Left renal cortex interstitium (tissue), 4 donors: ENCODE measurements at regions not wholly inside any gene's neighbourhood (a gene's known extent, or its start where the extent isn't known, plus 50 kb on each side); places are given as distances from the start of the nearest gene placed in this dataset.
"Not testable (repeated sequence)": the region's sequence is repeated elsewhere in the genome, so short reads cannot be mapped to it uniquely, and the experiment has no call there.

Experiments used
- DNase-seq, 4 donors: peaks; one replicate each; pipeline ENCODE4 v3.0.0-alpha.2; 2013; ENCODE audit warnings: low read depth in 4 of 4, low spot score in 2 of 4, missing footprints in 1 of 4

- DNase-seq, result no peak
Observed at GRCh38 chr9:102038006-102038405, 299.6 kb upstream of the GRIN3A start.

GRCh38 chr9:102035929-102036328, 297.5 kb upstream of the GRIN3A start:
- no peak for DNase-seq

DNA sequence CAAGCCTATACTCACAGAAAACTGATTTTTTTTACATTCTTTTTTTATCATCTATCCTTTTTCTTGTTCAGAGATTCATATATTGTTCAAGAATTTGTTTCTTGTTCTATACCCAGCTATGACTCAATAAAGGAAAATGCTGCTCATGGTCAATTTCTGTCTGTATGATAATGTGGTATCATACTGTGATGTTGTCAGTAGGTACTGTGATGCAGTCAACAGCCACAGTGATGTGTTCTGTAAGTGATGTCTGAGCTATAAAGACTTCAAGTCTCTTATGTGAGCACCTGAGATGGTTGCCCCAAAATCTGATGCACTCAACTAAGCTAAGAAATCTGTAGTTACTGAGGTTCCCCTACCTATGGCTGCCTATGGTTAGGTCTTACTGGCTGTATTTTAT, 294.2 kb upstream of the GRIN3A start:
- DNase-seq, result no peak

DNA sequence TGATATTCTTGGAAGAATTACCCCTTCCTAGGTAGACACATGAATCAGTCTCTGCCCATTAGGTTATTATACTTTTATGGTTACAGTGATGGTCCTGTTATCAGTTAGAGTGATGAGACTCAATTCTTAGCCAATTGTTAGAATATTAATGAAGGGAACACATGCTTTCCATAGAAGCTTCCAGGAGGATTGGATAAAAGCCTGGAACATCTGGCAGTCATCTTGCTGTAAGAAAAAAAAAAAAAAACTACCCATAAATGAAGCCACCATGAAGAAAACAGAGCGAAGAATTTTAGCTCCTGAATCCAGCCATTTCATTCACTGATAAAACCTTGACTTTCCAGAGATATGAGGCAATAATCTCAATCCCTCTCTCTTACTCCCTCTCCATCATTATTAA, 262.5 kb upstream of the GRIN3A start:
- DNase-seq, result no peak

- peak in 1 of 4 donors; percentile 19 for DNase-seq
Observed at GRCh38 chr9:101999441-101999840, 261.0 kb upstream of the GRIN3A start.

DNA sequence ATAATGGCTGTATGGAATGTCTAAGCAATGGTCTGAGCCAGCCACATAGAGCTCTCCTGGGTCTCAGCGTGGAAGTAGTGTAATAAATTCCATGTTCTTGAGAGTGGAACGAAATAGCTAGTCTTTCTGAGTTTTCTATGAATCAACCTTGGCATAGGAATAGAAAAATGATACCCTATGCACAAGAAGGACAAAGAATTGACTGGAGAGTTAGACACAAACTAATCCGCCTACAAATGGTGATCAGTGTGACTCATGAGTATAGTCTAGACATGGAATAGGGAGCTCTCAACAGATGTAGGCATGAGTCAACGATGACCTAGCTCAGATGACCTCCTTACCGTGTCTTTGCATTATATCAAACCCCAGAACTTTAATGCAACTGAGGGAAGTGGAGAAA, 256.8 kb upstream of the GRIN3A start:
- DNase-seq, result no peak

DNA sequence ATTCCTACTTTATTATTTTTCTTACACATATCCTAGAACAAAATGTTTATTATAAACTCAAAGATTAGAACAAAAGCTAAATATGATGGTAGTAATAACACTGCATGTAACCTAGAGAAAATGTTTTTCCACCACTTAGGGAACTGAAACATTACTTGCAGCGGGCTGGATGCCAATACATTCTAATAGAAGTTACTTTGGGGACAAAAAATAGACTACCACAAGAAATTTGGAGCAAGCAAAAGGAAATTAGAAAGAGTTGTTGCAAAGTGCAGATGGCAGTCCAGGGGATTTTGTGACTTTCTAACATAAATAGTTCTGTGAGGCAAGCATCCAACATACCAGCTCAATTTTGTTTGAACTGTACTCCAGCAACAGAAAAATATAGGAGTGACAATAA, 255.3 kb upstream of the GRIN3A start:
- DNase-seq, result no peak

GRCh38 chr9:101991926-101992325, 253.5 kb upstream of the GRIN3A start:
- DNase-seq, result no peak

DNA sequence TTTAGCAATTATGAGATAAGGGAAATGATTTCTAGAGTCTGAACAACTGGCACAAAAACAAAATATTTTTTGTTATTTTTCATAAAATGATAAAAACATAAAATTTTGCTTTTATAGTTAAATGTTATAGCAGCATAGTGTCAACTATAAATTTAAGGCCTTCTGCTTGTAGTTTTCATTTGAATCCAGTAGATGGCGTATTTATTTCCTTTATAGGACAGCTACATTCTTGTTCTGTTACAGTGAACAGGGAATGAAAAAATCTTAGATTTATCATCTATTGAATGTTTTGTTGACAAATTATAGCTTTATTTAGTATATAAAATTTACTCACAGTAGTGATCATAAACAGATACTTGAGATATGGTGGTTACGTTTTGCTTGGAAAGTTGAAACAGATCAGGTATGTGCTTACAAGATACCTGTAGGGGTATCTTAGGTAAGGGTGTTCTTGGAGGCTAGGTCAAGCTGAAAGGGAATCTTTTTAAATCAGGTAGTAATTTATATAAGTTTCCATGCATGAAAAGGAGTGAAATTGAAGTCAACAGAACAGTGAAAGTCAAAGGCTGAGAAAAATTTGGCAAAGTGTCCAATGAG, 239.3 kb upstream of the GRIN3A start:
- peak in 1 of 4 donors; percentile 10 for DNase-seq

DNA sequence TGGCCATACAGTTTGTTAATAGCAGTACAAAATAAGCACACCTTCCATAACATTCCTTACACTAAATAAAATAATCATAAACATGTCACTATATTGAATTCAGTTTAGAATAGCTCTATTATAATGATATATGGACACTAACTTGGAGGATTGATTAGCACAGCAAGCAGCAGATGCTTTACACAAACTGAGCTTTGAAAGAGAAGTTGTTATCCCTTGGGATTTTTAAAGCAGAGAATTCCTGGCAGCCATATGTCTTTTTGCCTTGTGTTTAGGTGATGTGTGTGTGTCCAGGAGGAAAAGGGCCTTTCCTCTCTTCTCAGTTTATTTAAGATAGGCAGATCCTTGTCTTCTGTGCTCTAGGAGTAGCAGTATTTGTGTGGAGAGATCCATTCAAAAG, 232.2 kb upstream of the GRIN3A start:
- DNase-seq, result no peak

DNA sequence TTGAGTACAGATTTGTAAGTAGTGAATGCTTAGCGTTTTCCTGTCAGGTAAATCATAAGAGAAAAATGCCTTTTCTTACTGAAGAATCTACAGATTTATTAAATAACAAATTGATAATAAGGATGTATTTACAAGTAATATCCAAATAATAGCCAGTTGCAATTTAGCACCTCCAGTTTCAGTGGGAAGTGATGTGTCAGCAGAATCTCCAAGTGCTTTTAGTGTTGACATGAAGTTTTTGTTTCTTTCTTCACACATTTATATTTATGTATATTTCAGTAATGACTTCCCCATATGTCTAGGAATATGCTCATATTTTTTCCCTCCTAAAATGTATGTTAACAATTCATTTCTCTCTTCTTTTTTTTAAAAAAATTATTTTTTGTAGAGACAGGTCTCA, 229.9 kb upstream of the GRIN3A start:
- DNase-seq, result no peak

DNA sequence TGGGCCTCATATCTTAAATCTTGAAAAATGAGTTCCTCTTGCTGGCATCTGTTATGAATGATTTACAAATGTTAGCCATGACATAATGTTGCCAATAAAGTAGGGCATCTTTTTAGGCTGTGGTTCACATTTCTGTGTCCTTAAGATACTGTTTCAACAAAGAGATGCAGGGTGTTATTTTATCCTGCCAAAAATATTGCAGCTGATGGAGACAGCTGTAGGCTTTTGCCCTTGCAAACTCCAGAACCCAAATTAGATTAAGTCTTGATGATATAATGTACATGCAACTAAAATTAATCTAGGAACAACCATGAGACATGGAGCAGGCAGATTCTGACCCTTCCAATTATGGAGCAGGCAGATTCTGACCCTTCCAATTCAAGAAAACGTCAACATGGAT, 228.2 kb upstream of the GRIN3A start:
- DNase-seq, result no peak

DNA sequence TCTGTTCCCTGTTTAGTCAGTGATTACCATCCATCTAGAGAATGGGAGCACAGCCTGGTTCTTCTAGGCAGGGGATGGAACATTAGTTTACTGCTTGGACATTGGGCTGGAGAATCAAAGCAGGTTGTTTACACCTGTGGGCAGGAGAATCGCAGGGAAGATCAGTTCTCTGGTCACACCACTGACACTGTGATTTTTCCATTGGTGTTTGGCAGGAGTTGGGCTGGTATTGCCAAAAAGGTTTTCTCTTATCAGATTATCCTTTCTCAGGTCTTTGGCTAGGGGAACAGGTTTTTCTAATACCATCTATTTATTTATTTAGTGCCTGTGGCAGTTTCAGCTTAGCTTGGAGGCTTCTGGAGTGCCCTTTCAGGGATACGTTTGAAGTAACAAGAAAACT, 219.3 kb upstream of the GRIN3A start:
- DNase-seq, result no peak

- DNase-seq, result no peak
Observed at GRCh38 chr9:101951598-101951997, 213.2 kb upstream of the GRIN3A start.

GRCh38 chr9:101931756-101932155, 193.3 kb upstream of the GRIN3A start:
- DNase-seq, result no peak

DNA sequence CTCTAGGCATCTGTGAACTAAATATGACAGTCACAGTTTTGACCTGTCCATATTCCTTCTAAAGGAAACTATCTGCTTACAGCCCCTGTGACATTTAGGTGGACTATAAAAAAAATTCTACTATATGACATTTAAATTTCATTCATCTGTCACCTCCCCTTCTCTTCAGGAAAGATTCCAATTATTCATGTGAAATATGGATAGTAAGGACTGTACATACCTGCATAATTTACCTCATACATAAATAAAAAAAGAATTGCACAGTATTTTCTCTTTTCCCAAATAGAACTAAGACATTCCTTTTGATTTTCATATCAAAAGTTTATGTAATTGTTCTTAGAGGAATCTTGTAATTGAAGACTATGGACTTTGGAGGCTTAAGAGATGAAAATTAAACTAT, 192.3 kb upstream of the GRIN3A start:
- DNase-seq, result no peak

- DNase-seq, result no peak
Observed at GRCh38 chr9:101925498-101925897, 187.1 kb upstream of the GRIN3A start.

GRCh38 chr9:101923451-101923850, 185.0 kb upstream of the GRIN3A start:
- no peak for DNase-seq

DNA sequence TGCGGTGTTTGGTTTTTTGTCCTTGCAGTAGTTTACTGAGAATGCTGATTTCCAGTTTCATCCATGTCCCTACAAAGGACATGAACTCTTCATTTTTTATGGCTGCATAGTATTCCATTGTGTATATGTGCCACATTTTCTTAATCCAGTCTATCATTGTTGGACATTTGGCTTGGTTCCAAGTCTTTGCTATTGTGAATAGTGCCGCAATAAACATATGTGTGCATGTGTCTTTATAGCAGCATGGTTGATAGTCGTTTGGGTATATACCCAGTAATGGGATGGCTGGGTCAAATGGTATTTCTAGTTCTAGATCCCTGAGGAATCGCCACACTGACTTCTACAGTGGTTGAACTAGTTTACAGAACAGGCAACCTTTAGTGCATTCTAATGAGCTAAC, 178.5 kb upstream of the GRIN3A start:
- not testable (repeated sequence) for DNase-seq

DNA sequence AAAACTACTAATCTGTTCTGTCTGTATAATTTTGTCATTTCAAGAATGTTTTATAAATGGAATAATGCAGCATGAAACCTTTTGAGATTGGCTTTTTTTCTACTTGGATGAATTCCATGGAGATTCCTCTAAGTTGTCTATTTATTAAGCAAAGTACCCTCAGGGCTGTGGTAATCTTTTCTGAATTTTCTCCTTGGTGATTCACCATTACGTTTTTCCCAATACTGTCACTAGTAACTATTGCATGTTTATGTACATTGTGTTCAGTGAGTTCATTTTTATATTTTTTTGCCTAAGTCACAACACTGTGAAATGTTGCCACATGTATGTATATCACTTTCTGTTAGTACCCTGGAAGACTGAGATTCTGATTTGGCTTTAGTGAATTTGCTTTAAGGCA, 177.0 kb upstream of the GRIN3A start:
- DNase-seq, result no peak

DNA sequence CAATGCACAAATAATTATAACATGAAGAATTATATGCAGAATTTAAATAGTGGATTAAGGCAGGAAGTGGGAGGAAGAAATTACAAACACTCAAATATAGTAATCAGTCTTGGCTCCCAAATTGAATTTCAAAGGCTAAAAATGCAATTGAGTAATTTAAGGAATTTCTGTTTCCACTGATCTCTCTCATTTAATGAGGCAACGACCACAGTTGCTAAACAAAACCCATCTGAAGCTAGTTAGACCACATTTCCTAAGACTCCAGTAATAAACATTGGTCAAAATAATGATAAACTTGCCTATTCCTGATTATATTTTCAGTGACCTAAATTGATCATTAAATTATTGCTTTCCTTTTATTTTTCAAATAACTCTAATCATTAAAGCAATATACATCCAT, 174.3 kb upstream of the GRIN3A start:
- DNase-seq, result no peak

DNA sequence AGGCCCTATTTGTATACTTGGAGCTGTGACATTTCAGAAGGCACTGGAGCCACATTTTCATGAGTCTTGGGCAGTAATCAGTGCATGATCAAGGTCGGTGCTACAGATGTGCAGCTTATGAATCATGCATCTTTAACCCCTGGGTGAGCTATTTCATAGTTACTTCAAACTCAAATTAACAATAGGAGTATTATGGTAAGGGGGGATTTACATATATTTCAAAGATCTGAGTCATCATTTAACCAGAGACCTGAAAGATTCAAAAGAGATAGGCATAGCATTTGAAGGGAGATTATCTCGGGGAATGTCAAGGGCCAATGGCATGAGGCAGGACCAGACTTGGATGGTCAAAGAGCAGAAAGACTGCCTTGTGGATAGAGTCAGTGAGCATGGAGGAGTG, 169.0 kb upstream of the GRIN3A start:
- DNase-seq, result no peak

DNA sequence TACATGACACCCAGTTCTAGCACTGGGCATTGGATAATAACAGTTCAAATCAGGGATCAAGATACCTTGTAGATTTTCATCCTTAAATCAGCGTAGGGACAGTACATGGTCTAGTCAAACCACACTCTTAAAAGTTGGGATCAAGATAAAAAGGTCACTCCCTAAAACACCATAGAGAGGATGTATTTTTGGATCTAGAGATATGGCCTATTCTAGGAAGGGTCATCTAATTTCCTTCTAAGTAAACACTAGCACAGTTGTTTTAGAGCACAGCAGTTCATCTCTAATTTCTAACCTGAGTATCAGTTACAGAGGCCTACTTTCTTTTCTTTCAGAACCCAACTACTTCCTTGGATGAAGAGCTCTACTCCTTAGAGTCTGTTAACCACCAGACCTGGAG, 166.4 kb upstream of the GRIN3A start:
- DNase-seq, result no peak
